ENCODE measurements at regions not wholly inside any gene's neighbourhood (a gene's known extent, or its start where the extent isn't known, plus 50 kb on each side); places are given as distances from the start of the nearest gene placed in this dataset.

- H3K4me3 ChIP-seq = no peak overlapping the region
- H3K4me1 ChIP-seq = no peaks in the 10 kb centered on the region
- H3K27me3 ChIP-seq = no peaks in the 10 kb centered on the region
- TF ChIP-seq, protein P1, sequence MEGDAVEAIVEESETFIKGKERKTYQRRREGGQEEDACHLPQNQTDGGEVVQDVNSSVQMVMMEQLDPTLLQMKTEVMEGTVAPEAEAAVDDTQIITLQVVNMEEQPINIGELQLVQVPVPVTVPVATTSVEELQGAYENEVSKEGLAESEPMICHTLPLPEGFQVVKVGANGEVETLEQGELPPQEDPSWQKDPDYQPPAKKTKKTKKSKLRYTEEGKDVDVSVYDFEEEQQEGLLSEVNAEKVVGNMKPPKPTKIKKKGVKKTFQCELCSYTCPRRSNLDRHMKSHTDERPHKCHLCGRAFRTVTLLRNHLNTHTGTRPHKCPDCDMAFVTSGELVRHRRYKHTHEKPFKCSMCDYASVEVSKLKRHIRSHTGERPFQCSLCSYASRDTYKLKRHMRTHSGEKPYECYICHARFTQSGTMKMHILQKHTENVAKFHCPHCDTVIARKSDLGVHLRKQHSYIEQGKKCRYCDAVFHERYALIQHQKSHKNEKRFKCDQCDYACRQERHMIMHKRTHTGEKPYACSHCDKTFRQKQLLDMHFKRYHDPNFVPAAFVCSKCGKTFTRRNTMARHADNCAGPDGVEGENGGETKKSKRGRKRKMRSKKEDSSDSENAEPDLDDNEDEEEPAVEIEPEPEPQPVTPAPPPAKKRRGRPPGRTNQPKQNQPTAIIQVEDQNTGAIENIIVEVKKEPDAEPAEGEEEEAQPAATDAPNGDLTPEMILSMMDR (IDR thresholded peaks at IDR 0.05) = no peak
- no peak for TF ChIP-seq POLR2A (IDR thresholded peaks at IDR 0.05)
- H3K27ac ChIP-seq = no peak overlapping the region
- DNase-seq = no peak
- no peaks in the 10 kb centered on the region for H3K9me3 ChIP-seq
- no peaks in the 10 kb centered on the region for H3K36me3 ChIP-seq
Observed at GRCh38 chr9:107660976-107661375, 171.4 kb upstream of the KLF4 start.

DNA sequence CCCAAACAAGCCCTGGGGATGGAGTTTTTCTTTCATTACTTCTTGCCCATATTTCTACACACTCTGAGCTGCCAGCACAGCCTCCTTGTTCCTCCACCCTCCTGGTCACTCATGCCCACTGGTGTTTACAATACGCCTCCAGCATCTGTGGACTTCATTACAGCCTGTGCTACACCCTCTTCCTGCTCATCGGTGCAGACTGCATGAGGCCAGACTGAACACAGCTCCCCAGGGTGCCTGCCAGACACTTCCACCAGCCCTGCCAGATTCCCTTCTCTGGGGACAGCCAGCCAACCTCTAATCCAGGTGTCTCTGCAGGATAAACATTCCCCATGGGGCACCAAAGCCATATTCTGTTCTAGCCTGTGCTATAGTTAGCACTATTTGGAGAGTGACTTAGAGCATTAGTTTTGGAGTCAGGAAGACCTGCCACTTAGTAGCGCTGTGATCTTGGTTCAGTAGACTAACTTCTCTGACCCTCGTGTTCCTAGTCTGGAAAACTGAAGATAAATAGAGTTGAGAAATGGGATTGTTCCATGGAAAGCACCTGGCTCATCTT, 163.8 kb upstream of the KLF4 start:
- no peak overlapping the region for H3K4me3 ChIP-seq
- no peak for DNase-seq
- no peaks in the 10 kb centered on the region for H3K4me1 ChIP-seq
- TF ChIP-seq, protein P1 (IDR thresholded peaks at IDR 0.05) = no peak
- TF ChIP-seq POLR2A (IDR thresholded peaks at IDR 0.05) = no peak
- H3K27ac ChIP-seq = no peak overlapping the region
- no peaks in the 10 kb centered on the region for H3K27me3 ChIP-seq
- no peaks in the 10 kb centered on the region for H3K36me3 ChIP-seq
- no peaks in the 10 kb centered on the region for H3K9me3 ChIP-seq

DNA sequence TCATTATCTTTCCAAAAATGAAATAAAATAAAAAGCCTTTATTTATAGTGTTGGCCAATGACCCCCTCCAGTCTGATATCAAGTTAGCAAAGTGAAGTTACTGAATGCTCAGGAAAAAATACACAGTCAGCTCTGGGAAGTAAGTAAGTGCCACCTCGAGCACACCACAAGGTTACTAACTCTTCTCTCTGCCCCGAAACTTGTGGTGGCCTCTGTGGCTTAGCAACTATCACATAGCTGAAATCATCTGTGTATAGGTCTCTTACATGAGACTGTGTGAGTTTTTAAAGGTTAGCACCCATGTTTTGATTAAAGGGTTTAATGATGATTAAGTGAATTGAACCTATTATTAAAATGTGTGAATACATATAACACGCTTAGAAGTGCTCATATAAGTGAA, 161.4 kb upstream of the KLF4 start:
- no peak overlapping the region for H3K27ac ChIP-seq
- H3K4me1 ChIP-seq = no peaks in the 10 kb centered on the region
- no peaks in the 10 kb centered on the region for H3K36me3 ChIP-seq
- no peaks in the 10 kb centered on the region for H3K27me3 ChIP-seq
- TF ChIP-seq, protein P1 (IDR thresholded peaks at IDR 0.05) = no peak
- TF ChIP-seq POLR2A (IDR thresholded peaks at IDR 0.05) = no peak
- no peak for DNase-seq
- H3K9me3 ChIP-seq = no peaks in the 10 kb centered on the region
- no peak overlapping the region for H3K4me3 ChIP-seq

DNA sequence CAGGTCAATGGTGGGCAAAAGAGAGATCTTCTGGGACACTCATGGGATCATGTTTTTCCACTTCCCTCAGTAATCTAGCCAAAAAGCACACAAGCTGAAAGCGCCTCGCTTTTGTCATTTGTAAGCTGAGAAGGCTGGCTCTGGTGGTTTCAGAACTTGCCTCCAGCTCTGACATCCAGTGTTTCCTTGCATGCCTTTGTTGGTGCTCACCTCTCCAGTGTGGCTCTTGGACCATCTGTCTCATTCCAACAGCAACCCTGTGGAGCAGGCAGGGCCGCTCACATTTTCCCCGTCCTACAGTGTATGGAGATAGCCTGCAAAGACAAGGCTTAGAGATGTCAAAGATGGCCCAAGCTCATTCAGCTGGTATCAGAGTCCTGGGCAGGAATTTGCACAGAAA, 160.8 kb upstream of the KLF4 start:
- peaks cover 0 to 5% (median 0%) of the 10 kb centered on the region in 4 donors for H3K4me1 ChIP-seq
- H3K27me3 ChIP-seq = no peaks in the 10 kb centered on the region
- H3K4me3 ChIP-seq = no peak overlapping the region
- no peaks in the 10 kb centered on the region for H3K9me3 ChIP-seq
- TF ChIP-seq, protein P1 (IDR thresholded peaks at IDR 0.05) = no peak
- no peak for TF ChIP-seq POLR2A (IDR thresholded peaks at IDR 0.05)
- DNase-seq = no peak
- H3K27ac ChIP-seq = no peak overlapping the region
- no peaks in the 10 kb centered on the region for H3K36me3 ChIP-seq

GRCh38 chr9:107648153-107648715, 158.7 kb upstream of the KLF4 start:
- peaks cover 0 to 10% (median 0%) of the 10 kb centered on the region in 4 donors for H3K4me1 ChIP-seq
- H3K9me3 ChIP-seq = no peaks in the 10 kb centered on the region
- DNase-seq = peak in 1 of 3 donors; percentile 2
- no peaks in the 10 kb centered on the region for H3K36me3 ChIP-seq
- no peaks in the 10 kb centered on the region for H3K27me3 ChIP-seq
- no peak overlapping the region for H3K4me3 ChIP-seq
- H3K27ac ChIP-seq = no peak overlapping the region
- TF ChIP-seq, protein P1 (IDR thresholded peaks at IDR 0.05) = no peak
- TF ChIP-seq POLR2A (IDR thresholded peaks at IDR 0.05) = no peak
